HS-27A (cell line): ENCODE measurements at regions not wholly inside any gene's neighbourhood (a gene's known extent, or its start where the extent isn't known, plus 50 kb on each side); places are given as distances from the start of the nearest gene placed in this dataset.
"Not testable (repeated sequence)": the region's sequence is repeated elsewhere in the genome, so short reads cannot be mapped to it uniquely, and the experiment has no call there.

ENCODE experiments used
- DNase-seq: peaks from one replicate; pipeline ENCODE4 v3.0.0-alpha.2; 2012; ENCODE audit warnings: low read depth, missing footprints

GRCh38 chr10:106296750-106297392 lies 867.6 kb downstream of the SORCS1 start:
- no peak for DNase-seq

DNA sequence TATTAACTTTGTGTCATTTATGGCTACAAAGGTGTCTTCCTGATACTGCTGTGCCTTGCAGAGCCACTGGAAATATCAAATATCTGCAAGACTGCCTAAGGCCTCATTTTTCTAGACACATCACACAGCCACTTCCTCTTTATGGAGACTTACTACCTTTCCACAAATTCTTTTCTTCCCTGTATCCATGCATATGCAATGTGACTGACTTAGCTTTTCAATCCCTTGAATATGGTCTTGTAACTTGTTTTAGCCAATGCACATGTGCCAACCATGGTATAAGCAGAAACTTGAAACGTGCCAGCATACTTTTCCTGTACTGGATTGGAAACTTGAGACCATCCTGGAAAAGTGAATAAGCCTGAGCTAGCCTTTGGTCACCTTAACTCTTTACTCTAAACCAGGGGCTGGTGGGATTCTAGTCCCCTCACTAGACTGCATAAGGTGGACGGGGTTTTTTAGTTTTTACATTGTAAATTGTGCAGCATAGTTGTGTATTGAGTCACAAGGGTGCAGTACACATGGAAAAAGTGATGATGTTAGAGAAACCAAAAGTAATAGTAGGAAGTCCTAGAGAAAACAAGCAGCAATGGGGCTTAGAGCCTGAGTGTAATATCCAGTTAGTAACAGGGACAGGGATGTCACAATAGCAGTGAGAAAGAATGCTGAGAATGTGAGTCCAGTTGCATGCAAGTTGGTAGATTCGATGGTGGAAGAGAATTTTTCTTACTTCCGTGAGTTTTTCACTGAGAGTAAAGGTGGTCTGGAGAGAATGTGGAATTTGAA lies 879.5 kb downstream of the SORCS1 start:
- no peak for DNase-seq

- DNase-seq: no peak
These were observed 883.5 kb downstream of the SORCS1 start for GRCh38 chr10:106280896-106281460.

GRCh38 chr10:106278383-106278782 lies 886.1 kb downstream of the SORCS1 start:
- no peak for DNase-seq

DNA sequence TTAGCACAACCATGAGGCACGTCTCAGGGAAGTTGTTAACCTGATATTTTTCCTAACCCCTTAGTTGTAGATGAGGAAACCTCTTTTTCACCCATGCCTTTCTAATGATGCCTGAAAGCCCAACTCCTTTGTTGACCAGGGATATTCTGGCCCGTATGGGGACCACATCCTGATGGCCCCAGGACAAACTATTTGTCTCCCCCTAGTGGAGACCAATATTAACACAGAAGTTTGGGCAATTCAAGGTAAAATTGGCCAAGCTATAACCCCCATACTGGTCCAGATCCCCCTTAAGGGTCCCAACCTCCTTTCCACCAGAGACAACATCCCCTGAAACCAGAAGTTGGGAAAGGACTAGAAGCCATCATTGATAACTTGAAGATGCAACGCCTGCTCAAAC lies 893.3 kb downstream of the SORCS1 start:
- DNase-seq: no peak

GRCh38 chr10:106268000-106268399 lies 896.5 kb downstream of the SORCS1 start:
- no peak for DNase-seq

- DNase-seq: no peak
These were observed 896.9 kb downstream of the SORCS1 start for GRCh38 chr10:106267591-106267990.

GRCh38 chr10:106257432-106257831 lies 907.1 kb downstream of the SORCS1 start:
- not testable (repeated sequence) for DNase-seq

DNA sequence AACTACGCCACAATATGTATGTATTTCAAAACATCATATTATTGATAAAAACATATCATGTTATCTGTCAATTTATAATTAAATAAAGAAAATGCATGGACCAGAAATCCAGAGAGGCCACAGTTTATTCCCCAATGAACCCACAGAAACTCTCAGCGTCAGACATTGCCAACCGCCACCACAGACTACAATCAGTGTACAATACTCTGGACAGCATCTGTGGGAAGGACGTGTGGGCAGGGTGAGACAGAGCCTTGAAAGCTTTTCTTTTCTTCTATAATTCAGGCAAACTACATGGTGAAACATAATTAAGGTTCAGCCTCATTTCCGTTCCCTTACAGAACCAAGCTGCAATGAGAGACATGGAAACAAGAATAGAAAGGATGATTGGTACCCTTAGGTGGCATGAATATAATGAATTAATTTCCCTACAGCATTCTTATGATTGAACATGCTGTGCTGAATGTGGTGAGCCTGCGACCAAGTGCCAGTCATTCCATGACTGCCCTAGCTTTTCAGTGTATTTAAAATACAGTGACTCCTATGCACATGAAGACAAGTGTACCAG lies 909.3 kb downstream of the SORCS1 start:
- DNase-seq: no peak

GRCh38 chr10:106254071-106254470 lies 910.4 kb downstream of the SORCS1 start:
- no peak for DNase-seq

GRCh38 chr10:106252541-106252940 lies 912.0 kb downstream of the SORCS1 start:
- no peak for DNase-seq

DNA sequence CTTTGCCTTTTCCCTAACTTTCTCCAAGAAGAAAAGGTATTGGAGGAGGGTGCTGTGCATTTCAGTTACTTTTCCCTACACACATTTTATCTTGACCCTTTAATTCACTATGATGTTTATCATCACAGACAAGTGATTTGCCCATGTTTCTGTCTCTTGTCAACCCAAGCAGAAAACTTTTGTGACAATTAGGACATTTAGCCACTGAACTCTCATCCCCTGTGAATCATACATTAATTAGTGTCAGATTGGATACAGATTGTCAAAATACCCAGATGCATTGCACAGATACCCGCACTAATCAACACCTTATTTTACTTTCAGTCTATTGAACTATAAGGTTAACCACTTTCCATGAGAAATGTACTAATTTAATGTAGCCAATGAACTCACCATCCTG lies 912.9 kb downstream of the SORCS1 start:
- DNase-seq: no peak

GRCh38 chr10:106242301-106242700 lies 922.2 kb downstream of the SORCS1 start:
- no peak for DNase-seq

- DNase-seq: no peak
These were observed 937.7 kb downstream of the SORCS1 start for GRCh38 chr10:106226828-106227227.

DNA sequence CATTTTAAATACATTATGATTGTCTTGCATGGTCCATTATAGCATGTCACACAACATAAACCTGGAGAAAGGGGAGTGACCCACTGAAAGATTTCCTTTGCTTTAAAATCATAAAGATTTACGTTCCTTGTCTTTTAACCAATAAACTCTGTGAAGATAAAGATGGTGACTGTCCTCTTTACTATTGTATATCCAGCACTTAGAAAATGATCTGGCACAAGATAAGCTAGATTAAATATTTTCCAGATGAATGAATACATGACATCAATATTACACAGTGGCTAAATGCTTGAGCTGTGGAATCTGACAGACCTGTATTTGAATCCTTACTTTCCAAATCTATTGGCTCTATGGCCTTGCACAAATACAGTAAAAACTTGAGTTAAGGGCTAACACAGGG lies 938.4 kb downstream of the SORCS1 start:
- no peak for DNase-seq

GRCh38 chr10:106224676-106225075 lies 939.8 kb downstream of the SORCS1 start:
- DNase-seq: no peak

- DNase-seq: no peak
These were observed 946.9 kb downstream of the SORCS1 start for GRCh38 chr10:106217627-106218026.

- DNase-seq: no peak
These were observed 948.4 kb downstream of the SORCS1 start for GRCh38 chr10:106216085-106216484.

- DNase-seq: no peak
These were observed 950.3 kb downstream of the SORCS1 start for GRCh38 chr10:106214243-106214642.

- no peak for DNase-seq
These were observed 951.0 kb downstream of the SORCS1 start for GRCh38 chr10:106213493-106213892.

- no peak for DNase-seq
These were observed 966.2 kb downstream of the SORCS1 start for GRCh38 chr10:106198275-106198674.

GRCh38 chr10:106189292-106189691 lies 975.2 kb downstream of the SORCS1 start:
- DNase-seq: no peak

- DNase-seq: no peak
These were observed 978.6 kb downstream of the SORCS1 start for GRCh38 chr10:106185951-106186350.
